Neuronal stem cell (in vitro differentiated cells): ENCODE measurements at regions not wholly inside any gene's neighbourhood (a gene's known extent, or its start where the extent isn't known, plus 50 kb on each side); places are given as distances from the start of the nearest gene placed in this dataset.

Experiments used
- DNase-seq: peaks from one replicate; pipeline ENCODE4 v3.0.0-alpha.2; 2013; ENCODE audit warnings: low spot score
- H2AFZ ChIP-seq: one replicate; pipeline ENCODE4 v1.6.1; 2013; ENCODE audit warnings: mild to moderate bottlenecking, low read length, inconsistent platforms
- H2AK5ac ChIP-seq: 2 replicates; pipeline ENCODE4 v1.6.1; 2013; ENCODE audit warnings: low read depth, mild to moderate bottlenecking, inconsistent platforms, low read length, moderate library complexity, mixed read lengths
- H2BK120ac ChIP-seq: 2 replicates; pipeline ENCODE4 v1.6.1; 2013; ENCODE audit warnings: low read depth, mild to moderate bottlenecking, inconsistent platforms, low read length, moderate library complexity, mixed read lengths
- H2BK12ac ChIP-seq: one replicate; pipeline ENCODE4 v1.6.1; 2013; ENCODE audit warnings: low read length, inconsistent platforms
- H2BK15ac ChIP-seq: 2 replicates; pipeline ENCODE4 v1.6.1; 2013; ENCODE audit warnings: mild to moderate bottlenecking, low read length, inconsistent platforms, mixed read lengths
- H2BK5ac ChIP-seq: one replicate; pipeline ENCODE4 v1.6.1; 2013; ENCODE audit warnings: inconsistent platforms, mild to moderate bottlenecking, low read length, moderate library complexity
- H3K14ac ChIP-seq: one replicate; pipeline ENCODE4 v1.6.1; 2013; ENCODE audit warnings: low read length, inconsistent platforms
- H3K18ac ChIP-seq: 2 replicates; pipeline ENCODE4 v1.6.1; 2013; ENCODE audit warnings: low read length, inconsistent platforms
- H3K23ac ChIP-seq: 2 replicates; pipeline ENCODE4 v1.6.1; 2013; ENCODE audit warnings: low read depth, mild to moderate bottlenecking, mixed read lengths, low read length, inconsistent platforms; ENCODE audit not compliant: poor library complexity
- H3K27ac ChIP-seq: replicated peaks from 3 replicates; pipeline ENCODE4 v1.5.1; 2013; ENCODE audit warnings: low read length, inconsistent platforms
- H3K27me3 ChIP-seq, 3 experiments: 2 replicates each; pipeline ENCODE4 v1.6.1; 2013; ENCODE audit warnings: low read length in 3 of 3, mild to moderate bottlenecking in 2 of 3, inconsistent platforms in 1 of 3, low read depth in 1 of 3, mixed read lengths in 1 of 3, moderate library complexity in 1 of 3; ENCODE audit not compliant: control insufficient read depth in 3 of 3, insufficient read depth in 3 of 3
- H3K36me3 ChIP-seq, 2 donors: replicated peaks in 1 of 2; 2 replicates each; pipeline ENCODE4 v1.6.1; 2013; ENCODE audit warnings: low read length in 2 of 2; ENCODE audit not compliant: control insufficient read depth in 2 of 2, insufficient read depth in 2 of 2
- H3K4ac ChIP-seq: 2 replicates; pipeline ENCODE4 v1.6.1; 2013; ENCODE audit warnings: inconsistent platforms, mild to moderate bottlenecking, low read length, moderate library complexity
- H3K4me1 ChIP-seq, 2 donors: 1 replicate in 1 of 2; 2 replicates in 1 of 2; pipeline ENCODE4 v1.6.1; 2013; ENCODE audit warnings: low read length in 2 of 2, low read depth in 1 of 2; ENCODE audit not compliant: control insufficient read depth in 2 of 2, insufficient read depth in 1 of 2
- H3K4me2 ChIP-seq: one replicate; pipeline ENCODE4 v1.6.1; 2013; ENCODE audit warnings: mild to moderate bottlenecking, low read length, inconsistent platforms; ENCODE audit not compliant: insufficient read depth, poor library complexity, severe bottlenecking
- H3K4me3 ChIP-seq, 2 donors: 2 replicates each; pipeline ENCODE4 v1.5.1; 2013; ENCODE audit warnings: low read length in 2 of 2, mild to moderate bottlenecking in 2 of 2, inconsistent platforms in 1 of 2, moderate library complexity in 1 of 2
- H3K79me1 ChIP-seq: one replicate; pipeline ENCODE4 v1.6.1; 2013; ENCODE audit warnings: low read depth, mild to moderate bottlenecking, inconsistent platforms, low read length, moderate library complexity
- H3K9ac ChIP-seq: one replicate; pipeline ENCODE4 v1.6.1; 2013; ENCODE audit warnings: mild to moderate bottlenecking, low read depth, low read length, inconsistent platforms; ENCODE audit not compliant: poor library complexity
- H3K9me3 ChIP-seq, 2 donors: replicated peaks in 1 of 2; 2 replicates each; pipeline versions ENCODE3 to v1.6.1; 2013; ENCODE audit warnings: low read length in 2 of 2, mild to moderate bottlenecking in 2 of 2, inconsistent platforms in 1 of 2, low read depth in 1 of 2, mixed read lengths in 1 of 2, moderate library complexity in 1 of 2; ENCODE audit not compliant: control insufficient read depth in 2 of 2, insufficient read depth in 1 of 2
- H4K8ac ChIP-seq: one replicate; pipeline ENCODE4 v1.6.1; 2013; ENCODE audit warnings: low read depth, mild to moderate bottlenecking, inconsistent platforms, low read length, moderate library complexity
- H4K91ac ChIP-seq: one replicate; pipeline ENCODE4 v1.6.1; 2013; ENCODE audit warnings: low read length, low read depth, mild to moderate bottlenecking, inconsistent platforms; ENCODE audit not compliant: poor library complexity
- WGBS, 2 donors: extraction: QIAGEN DNeasy Blood & Tissue Kit; methylation state at CpG; one replicate each; pipeline ENCODE4 v1.1.7; 2013; ENCODE audit warnings: missing lambda C conversion rate in 2 of 2, mixed read lengths in 1 of 2; ENCODE audit not compliant: insufficient read length in 2 of 2, insufficient replicate concordance in 1 of 2; ENCODE audit errors: extremely low coverage in 2 of 2; 5-methylcytosine and 5-hydroxymethylcytosine counted together

DNA sequence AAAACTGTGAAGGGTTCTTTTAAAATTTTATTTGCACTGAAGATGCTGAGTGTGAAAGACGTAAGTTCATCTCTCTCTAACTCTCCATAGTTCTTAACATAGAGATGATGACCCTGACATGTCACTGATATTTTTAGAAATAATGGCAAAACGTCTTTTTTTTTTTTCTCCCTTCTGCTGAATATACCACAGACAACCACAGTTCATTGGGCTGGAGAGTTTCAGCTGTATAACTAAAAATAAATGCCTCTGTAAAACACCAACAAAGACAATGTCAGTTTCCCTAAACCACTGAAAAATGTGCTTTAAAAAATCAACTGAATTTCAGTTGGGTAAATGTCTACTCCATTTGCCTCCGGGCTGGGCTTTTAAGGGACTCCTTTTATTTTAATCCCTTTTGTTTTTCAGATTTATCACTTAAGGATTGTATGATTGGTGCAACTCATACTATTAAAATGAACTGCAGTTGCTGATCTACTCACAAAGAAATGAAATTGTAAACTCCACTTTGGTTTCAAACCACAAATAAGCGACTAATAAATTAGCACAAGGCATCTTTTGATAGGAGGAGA lies 830.9 kb upstream of the WWC1 start:
- H2AFZ ChIP-seq = no peak overlapping the region
- H3K18ac ChIP-seq = no peak overlapping the region
- H3K23ac ChIP-seq = no peak overlapping the region
- H2BK120ac ChIP-seq = no peak overlapping the region
- no peak overlapping the region for H2BK15ac ChIP-seq
- H3K9ac ChIP-seq = no peak overlapping the region
- no peak overlapping the region for H2BK5ac ChIP-seq
- H4K91ac ChIP-seq = no peak overlapping the region
- H3K27ac ChIP-seq = no peak overlapping the region
- H3K79me1 ChIP-seq = no peaks in the 10 kb centered on the region
- no peak overlapping the region for H3K4ac ChIP-seq
- no peak overlapping the region for H3K14ac ChIP-seq
- H3K4me2 ChIP-seq = no peak overlapping the region
- H3K4me1 ChIP-seq = no peaks in the 10 kb centered on the region
- no peak overlapping the region for H2BK12ac ChIP-seq
- H3K9me3 ChIP-seq = peaks cover 6 to 7% of the 10 kb centered on the region in 2 donors
- H4K8ac ChIP-seq = no peak overlapping the region
- H2AK5ac ChIP-seq = no peak overlapping the region
- no peak overlapping the region for H3K4me3 ChIP-seq
- WGBS, 2 donors = no CpG with 5 or more reads among the region's 4 CpGs
- H3K36me3 ChIP-seq = no peaks in the 10 kb centered on the region
- no peaks in the 10 kb centered on the region for H3K27me3 ChIP-seq
- DNase-seq = no peak

DNA sequence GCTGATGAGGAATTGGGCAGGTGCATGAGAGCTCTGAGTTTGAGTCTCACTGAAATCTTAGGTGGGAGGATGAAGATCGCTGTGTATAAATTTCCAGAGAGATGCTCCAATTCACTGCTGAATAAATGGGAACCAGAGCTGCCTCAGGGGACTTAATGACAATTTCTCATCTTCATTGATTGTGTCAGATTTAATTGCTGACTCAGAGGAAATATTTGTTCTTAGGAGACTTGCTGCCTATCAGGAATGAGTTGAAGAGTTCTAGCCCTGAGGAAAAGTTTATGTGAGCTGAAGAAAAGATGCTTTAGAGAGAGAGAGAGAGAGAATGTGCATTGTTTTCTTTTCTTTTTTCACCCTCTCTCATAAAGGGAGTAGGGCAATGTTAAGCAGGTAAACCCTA lies 827.5 kb upstream of the WWC1 start:
- Histone ChIP-seq H4K91ac (no peak overlapping the region), H3K9me3 (peaks cover 6 to 7% of the 10 kb centered on the region in 2 donors), H2BK5ac (no peak overlapping the region), H3K14ac (no peak overlapping the region), H2BK12ac (no peak overlapping the region), H3K4ac (no peak overlapping the region), H2AFZ (no peak overlapping the region), H3K4me1 (no peaks in the 10 kb centered on the region), H3K4me3 (no peak overlapping the region), H3K27ac (no peak overlapping the region), H3K4me2 (no peak overlapping the region), H3K18ac (no peak overlapping the region), H2BK120ac (no peak overlapping the region), H3K23ac (no peak overlapping the region), H3K36me3 (no peaks in the 10 kb centered on the region), H2AK5ac (no peak overlapping the region), H3K27me3 (no peaks in the 10 kb centered on the region), H3K79me1 (no peaks in the 10 kb centered on the region), H2BK15ac (no peak overlapping the region), H3K9ac (no peak overlapping the region), H4K8ac (no peak overlapping the region)
- WGBS, 2 donors = no CpG with 5 or more reads among the region's 1 CpG
- no peak for DNase-seq

DNA sequence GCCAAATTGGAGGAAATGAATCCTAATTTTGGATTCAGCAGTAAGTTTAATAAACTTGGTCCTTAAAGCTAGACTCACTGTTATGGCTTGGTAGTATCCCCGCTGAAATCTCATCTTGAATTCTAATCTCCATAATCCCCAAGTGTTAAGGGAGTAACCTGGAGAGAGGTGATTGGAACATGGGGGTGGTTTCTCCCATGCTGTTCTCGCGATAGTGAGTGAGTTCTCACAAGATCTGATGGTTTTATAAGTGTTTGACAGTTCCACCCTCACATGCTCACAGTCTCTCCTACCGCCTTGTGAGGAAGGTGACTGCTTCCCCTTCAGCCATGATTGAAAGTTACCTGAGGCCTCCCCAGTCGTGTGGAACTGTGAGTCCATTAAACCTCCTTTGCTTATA lies 824.5 kb upstream of the WWC1 start:
- no peak overlapping the region for H3K18ac ChIP-seq
- no peaks in the 10 kb centered on the region for H3K4me1 ChIP-seq
- no peak overlapping the region for H2BK120ac ChIP-seq
- H3K14ac ChIP-seq = no peak overlapping the region
- H3K79me1 ChIP-seq = no peaks in the 10 kb centered on the region
- H3K4ac ChIP-seq = no peak overlapping the region
- H3K9me3 ChIP-seq = peaks cover 6 to 7% of the 10 kb centered on the region in 2 donors
- no peak overlapping the region for H2AFZ ChIP-seq
- no peak overlapping the region for H2BK5ac ChIP-seq
- no peak overlapping the region for H3K9ac ChIP-seq
- WGBS, 2 donors = no CpG with 5 or more reads among the region's 5 CpGs
- H3K27ac ChIP-seq = no peak overlapping the region
- H3K27me3 ChIP-seq = no peaks in the 10 kb centered on the region
- no peak overlapping the region for H2AK5ac ChIP-seq
- no peak overlapping the region for H2BK12ac ChIP-seq
- no peak overlapping the region for H3K4me2 ChIP-seq
- H4K8ac ChIP-seq = no peak overlapping the region
- H4K91ac ChIP-seq = no peak overlapping the region
- H2BK15ac ChIP-seq = no peak overlapping the region
- no peak for DNase-seq
- H3K4me3 ChIP-seq = no peak overlapping the region
- no peak overlapping the region for H3K23ac ChIP-seq
- H3K36me3 ChIP-seq = no peaks in the 10 kb centered on the region

DNA sequence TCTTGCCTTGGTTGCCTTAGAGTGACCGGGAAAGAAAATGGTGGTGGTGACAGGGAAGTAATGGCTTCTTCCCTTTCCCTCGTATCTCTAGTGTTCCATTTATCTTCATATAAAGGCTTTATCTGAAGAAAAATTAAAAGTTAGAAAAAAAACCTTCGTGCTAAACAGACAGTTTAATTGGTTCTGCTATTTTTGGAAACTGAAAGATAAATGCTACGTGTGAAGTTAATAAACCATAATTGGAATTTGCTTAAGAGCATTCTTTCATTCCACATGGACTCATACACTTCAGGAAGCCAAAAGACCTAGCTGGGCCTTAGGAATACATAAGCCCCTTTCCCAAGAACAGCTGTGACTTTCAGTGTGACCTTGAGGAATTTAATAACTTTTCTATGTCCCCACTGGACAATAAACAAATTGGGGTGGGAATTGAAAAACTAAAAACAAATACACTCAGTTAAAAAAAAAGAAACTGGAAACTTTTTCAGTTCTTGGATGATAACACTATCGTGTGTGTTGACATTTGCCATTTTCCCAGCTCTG lies 818.8 kb upstream of the WWC1 start:
- no peak overlapping the region for H3K4ac ChIP-seq
- no peak overlapping the region for H2BK15ac ChIP-seq
- no peak overlapping the region for H3K4me3 ChIP-seq
- H4K91ac ChIP-seq = no peak overlapping the region
- no peak overlapping the region for H2BK5ac ChIP-seq
- H2BK120ac ChIP-seq = no peak overlapping the region
- no peaks in the 10 kb centered on the region for H3K79me1 ChIP-seq
- H2BK12ac ChIP-seq = no peak overlapping the region
- no peak overlapping the region for H2AK5ac ChIP-seq
- no peak overlapping the region for H3K9ac ChIP-seq
- H3K18ac ChIP-seq = no peak overlapping the region
- no peak overlapping the region for H3K4me2 ChIP-seq
- no peaks in the 10 kb centered on the region for H3K27me3 ChIP-seq
- no peak overlapping the region for H3K27ac ChIP-seq
- H3K14ac ChIP-seq = no peak overlapping the region
- H3K9me3 ChIP-seq = no peaks in the 10 kb centered on the region
- H2AFZ ChIP-seq = no peak overlapping the region
- DNase-seq = no peak
- no peaks in the 10 kb centered on the region for H3K36me3 ChIP-seq
- H3K4me1 ChIP-seq = no peaks in the 10 kb centered on the region
- no peak overlapping the region for H3K23ac ChIP-seq
- H4K8ac ChIP-seq = no peak overlapping the region
- no CpG with 5 or more reads among the region's 5 CpGs for WGBS, 2 donors
